Astrocyte (in vitro differentiated cells and primary cell): ENCODE measurements at regions not wholly inside any gene's neighbourhood (a gene's known extent, or its start where the extent isn't known, plus 50 kb on each side); places are given as distances from the start of the nearest gene placed in this dataset.

Source experiments
- DNase-seq: peaks from one replicate; pipeline ENCODE4 v3.0.0-alpha.2; 2010; ENCODE audit warnings: low read depth
- FAIRE-seq: peaks from 2 replicates; lab custom pipeline; 2011; peaks lifted over from hg19 to GRCh38; lab: Jason Lieb, UNC
- H2AFZ ChIP-seq: 2 replicates; pipeline ENCODE4 v1.6.0; 2012; ENCODE audit warnings: low read depth, low read length, inconsistent platforms
- H3K27ac ChIP-seq: 2 replicates; pipeline ENCODE4 v1.5.1; 2011; ENCODE audit warnings: low read depth, low read length, inconsistent platforms
- H3K27me3 ChIP-seq: 2 replicates; pipeline ENCODE4 v1.6.0; 2011; ENCODE audit warnings: low read length, inconsistent platforms; ENCODE audit not compliant: insufficient read depth
- H3K36me3 ChIP-seq: 2 replicates; pipeline ENCODE4 v1.5.1; 2011; ENCODE audit warnings: low read length, inconsistent platforms; ENCODE audit not compliant: insufficient read depth
- H3K4me1 ChIP-seq: 2 replicates; pipeline ENCODE4 v1.5.1; 2011; ENCODE audit warnings: low read length, inconsistent platforms; ENCODE audit not compliant: insufficient read depth
- H3K4me2 ChIP-seq: 2 replicates; pipeline ENCODE4 v1.6.0; 2012; ENCODE audit warnings: low read length, inconsistent platforms
- H3K4me3 ChIP-seq: 2 replicates; pipeline ENCODE4 v1.5.1; 2011; ENCODE audit warnings: low read depth, mild to moderate bottlenecking, low read length, inconsistent platforms; ENCODE audit not compliant: insufficient read depth
- H3K79me2 ChIP-seq: 2 replicates; pipeline ENCODE4 v1.6.0; 2012; ENCODE audit warnings: mild to moderate bottlenecking, low read length, inconsistent platforms; ENCODE audit not compliant: insufficient read depth
- H3K9ac ChIP-seq: 2 replicates; pipeline ENCODE4 v1.6.0; 2012; ENCODE audit warnings: mild to moderate bottlenecking, low read length, inconsistent platforms
- H3K9me3 ChIP-seq: 2 replicates; pipeline ENCODE4 v1.5.1; 2012; ENCODE audit warnings: low read depth, mild to moderate bottlenecking, low read length, inconsistent platforms; ENCODE audit not compliant: insufficient read depth
- H4K20me1 ChIP-seq: 2 replicates; pipeline ENCODE4 v1.6.0; 2012; ENCODE audit warnings: low read length, inconsistent platforms; ENCODE audit not compliant: insufficient read depth
- H3K27ac Mint-ChIP-seq: one replicate; pipeline ENCODE4 v1.8.0; 2021; ENCODE audit warnings: mild to moderate bottlenecking, mixed read lengths; ENCODE audit not compliant: unreplicated experiment
- H3K27me3 Mint-ChIP-seq: one replicate; pipeline ENCODE4 v1.8.0; 2021; ENCODE audit warnings: low read depth, mixed read lengths; ENCODE audit not compliant: unreplicated experiment
- H3K36me3 Mint-ChIP-seq: one replicate; pipeline ENCODE4 v1.8.0; 2021; ENCODE audit warnings: low read depth, mixed read lengths; ENCODE audit not compliant: unreplicated experiment
- H3K4me1 Mint-ChIP-seq: one replicate; pipeline ENCODE4 v1.8.0; 2021; ENCODE audit warnings: low read depth, mixed read lengths; ENCODE audit not compliant: unreplicated experiment
- H3K4me3 Mint-ChIP-seq: one replicate; pipeline ENCODE4 v1.8.0; 2021; ENCODE audit warnings: mild to moderate bottlenecking, moderate library complexity, mixed read lengths; ENCODE audit not compliant: unreplicated experiment
- H3K9me3 Mint-ChIP-seq: one replicate; pipeline ENCODE4 v1.8.0; 2021; ENCODE audit warnings: mild to moderate bottlenecking, mixed read lengths; ENCODE audit not compliant: unreplicated experiment
- EZH2 ChIP-seq: IDR thresholded peaks from 2 replicates; pipeline ENCODE4 v1.6.1; 2012; ENCODE audit warnings: mild to moderate bottlenecking, low read length, inconsistent platforms; ENCODE audit not compliant: insufficient read depth
- TF ChIP-seq, protein P1 (sequence below): IDR thresholded peaks from 2 replicates; pipeline ENCODE4 v1.5.1; 2011; ENCODE audit warnings: low read depth, mild to moderate bottlenecking, inconsistent platforms, low read length, moderate library complexity; ENCODE audit not compliant: insufficient read depth

DNA sequence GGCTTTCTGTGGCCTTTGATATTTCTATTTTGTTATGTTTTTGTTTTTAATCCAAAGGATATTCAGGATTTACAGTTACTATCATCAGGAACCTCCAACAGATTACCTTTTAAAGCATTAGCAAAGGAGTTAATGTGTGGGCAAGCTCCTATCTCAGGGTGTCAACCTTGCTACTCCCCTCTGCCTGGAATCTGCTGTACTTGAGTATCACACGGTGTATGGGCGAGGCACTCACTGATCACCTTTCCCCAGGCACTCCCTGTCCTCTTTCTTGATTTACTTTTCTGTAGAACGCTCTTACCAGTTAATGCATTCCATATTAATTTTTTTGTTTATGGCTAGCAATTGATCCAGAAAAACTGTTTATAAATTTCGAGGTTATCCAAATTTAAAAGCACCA, 117.0 kb upstream of the GAS1 start:
- FAIRE-seq, result no peak
- Mint-ChIP-seq H3K27ac (no peak overlapping the region), H3K4me1 (peaks cover 25% of the 10 kb centered on the region), H3K9me3 (no peaks in the 10 kb centered on the region), H3K27me3 (peaks cover 1% of the 10 kb centered on the region), H3K4me3 (no peak overlapping the region), H3K36me3 (no peaks in the 10 kb centered on the region)
- Histone ChIP-seq H2AFZ (no peak overlapping the region), H3K79me2 (no peaks in the 10 kb centered on the region), H3K9ac (no peak overlapping the region), H3K4me2 (no peak overlapping the region), H3K27ac (no peak overlapping the region), H3K27me3 (peaks cover 3% of the 10 kb centered on the region), H3K4me3 (no peak overlapping the region), H3K36me3 (no peaks in the 10 kb centered on the region), H3K9me3 (no peaks in the 10 kb centered on the region), H4K20me1 (no peaks in the 10 kb centered on the region), H3K4me1 (no peaks in the 10 kb centered on the region)
- TF ChIP-seq, protein P1, sequence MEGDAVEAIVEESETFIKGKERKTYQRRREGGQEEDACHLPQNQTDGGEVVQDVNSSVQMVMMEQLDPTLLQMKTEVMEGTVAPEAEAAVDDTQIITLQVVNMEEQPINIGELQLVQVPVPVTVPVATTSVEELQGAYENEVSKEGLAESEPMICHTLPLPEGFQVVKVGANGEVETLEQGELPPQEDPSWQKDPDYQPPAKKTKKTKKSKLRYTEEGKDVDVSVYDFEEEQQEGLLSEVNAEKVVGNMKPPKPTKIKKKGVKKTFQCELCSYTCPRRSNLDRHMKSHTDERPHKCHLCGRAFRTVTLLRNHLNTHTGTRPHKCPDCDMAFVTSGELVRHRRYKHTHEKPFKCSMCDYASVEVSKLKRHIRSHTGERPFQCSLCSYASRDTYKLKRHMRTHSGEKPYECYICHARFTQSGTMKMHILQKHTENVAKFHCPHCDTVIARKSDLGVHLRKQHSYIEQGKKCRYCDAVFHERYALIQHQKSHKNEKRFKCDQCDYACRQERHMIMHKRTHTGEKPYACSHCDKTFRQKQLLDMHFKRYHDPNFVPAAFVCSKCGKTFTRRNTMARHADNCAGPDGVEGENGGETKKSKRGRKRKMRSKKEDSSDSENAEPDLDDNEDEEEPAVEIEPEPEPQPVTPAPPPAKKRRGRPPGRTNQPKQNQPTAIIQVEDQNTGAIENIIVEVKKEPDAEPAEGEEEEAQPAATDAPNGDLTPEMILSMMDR, result no peak
- no peak for TF ChIP-seq EZH2
- DNase-seq, result no peak

DNA sequence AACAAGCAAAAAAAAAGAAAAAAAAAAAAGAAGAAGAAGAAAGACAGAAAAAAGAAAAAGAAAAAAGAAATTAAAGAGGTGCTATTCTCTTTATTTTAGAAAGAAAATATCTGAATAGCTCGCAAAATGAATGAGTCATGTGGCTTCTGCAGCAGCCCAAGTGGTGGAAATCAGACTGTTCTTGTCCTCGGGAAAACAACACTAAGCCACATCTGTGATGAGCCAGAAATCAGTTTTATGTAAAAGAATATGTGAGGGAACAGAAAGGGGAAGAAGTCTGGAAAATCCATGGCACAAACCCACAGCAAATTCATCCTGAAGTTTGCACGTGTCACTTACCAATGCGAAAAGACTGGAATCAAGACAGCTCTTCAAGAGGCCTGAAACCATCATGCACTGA, 118.7 kb upstream of the GAS1 start:
- no peak overlapping the region for H3K27ac Mint-ChIP-seq

DNA sequence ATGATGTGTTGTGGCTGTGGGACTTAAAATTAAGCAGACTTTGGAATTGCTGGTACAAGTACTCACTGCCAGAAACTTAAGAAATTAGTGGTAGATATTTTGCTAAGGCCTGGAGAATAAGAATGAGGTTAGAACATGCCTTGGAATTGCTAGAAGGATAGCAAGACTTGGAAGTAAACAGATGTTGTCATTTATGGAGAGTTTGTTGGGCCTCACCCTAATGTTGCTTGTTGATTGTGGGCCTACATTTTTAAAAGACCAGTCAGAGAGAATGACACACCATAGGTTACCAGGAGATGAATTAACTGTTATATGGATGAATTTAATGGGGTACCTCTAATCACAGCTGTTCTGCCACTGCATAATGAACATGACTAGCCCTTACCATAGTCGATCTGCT, 120.1 kb upstream of the GAS1 start:
- Mint-ChIP-seq H3K27ac (peak overlapping the region; percentile 28), H3K4me1 (peaks cover 36% of the 10 kb centered on the region), H3K27me3 (no peaks in the 10 kb centered on the region), H3K36me3 (no peaks in the 10 kb centered on the region), H3K4me3 (no peak overlapping the region), H3K9me3 (no peaks in the 10 kb centered on the region)
- Histone ChIP-seq H3K9ac (no peak overlapping the region), H3K9me3 (no peaks in the 10 kb centered on the region), H4K20me1 (no peaks in the 10 kb centered on the region), H3K4me1 (no peaks in the 10 kb centered on the region), H3K4me2 (no peak overlapping the region), H3K27me3 (no peaks in the 10 kb centered on the region), H2AFZ (no peak overlapping the region), H3K36me3 (no peaks in the 10 kb centered on the region), H3K27ac (no peak overlapping the region), H3K4me3 (no peak overlapping the region), H3K79me2 (no peaks in the 10 kb centered on the region)
- TF ChIP-seq EZH2, result no peak
- TF ChIP-seq, protein P1, result no peak
- FAIRE-seq (no peak), DNase-seq (no peak)

More for the DNA sequence above, 118.7 kb upstream of the GAS1 start:
- Mint-ChIP-seq H3K9me3 (no peaks in the 10 kb centered on the region), H3K4me1 (peaks cover 36% of the 10 kb centered on the region), H3K27me3 (no peaks in the 10 kb centered on the region), H3K4me3 (no peak overlapping the region), H3K36me3 (no peaks in the 10 kb centered on the region)
- Histone ChIP-seq H3K27me3 (peaks cover 3% of the 10 kb centered on the region), H3K4me1 (no peaks in the 10 kb centered on the region), H3K9me3 (no peaks in the 10 kb centered on the region), H2AFZ (no peak overlapping the region), H4K20me1 (no peaks in the 10 kb centered on the region), H3K9ac (no peak overlapping the region), H3K27ac (no peak overlapping the region), H3K79me2 (no peaks in the 10 kb centered on the region), H3K4me3 (no peak overlapping the region), H3K4me2 (no peak overlapping the region), H3K36me3 (no peaks in the 10 kb centered on the region)
- FAIRE-seq, result no peak
- DNase-seq, result no peak
- no peak for TF ChIP-seq EZH2
- TF ChIP-seq, protein P1, result no peak
